Colonic mucosa (tissue), 4 donors: ENCODE measurements at regions not wholly inside any gene's neighbourhood (a gene's known extent, or its start where the extent isn't known, plus 50 kb on each side); places are given as distances from the start of the nearest gene placed in this dataset.

Experiments used
- DNase-seq: peaks from one replicate; pipeline ENCODE4 v3.0.0-alpha.2; 2020
- H3K27ac ChIP-seq: fragments of 200-600 bp; one replicate; pipeline ENCODE4 v1.8.0; 2021
- H3K27me3 ChIP-seq: fragments of 200-600 bp; one replicate; pipeline ENCODE4 v1.8.0; 2021
- H3K36me3 ChIP-seq: fragments of 200-600 bp; one replicate; pipeline ENCODE4 v1.8.0; 2021
- H3K4me1 ChIP-seq: fragments of 200-600 bp; one replicate; pipeline ENCODE4 v1.8.0; 2021; ENCODE audit warnings: mild to moderate bottlenecking
- H3K4me3 ChIP-seq: fragments of 200-600 bp; one replicate; pipeline ENCODE4 v1.8.0; 2021
- H3K9ac ChIP-seq, 2 donors: one replicate each; pipeline ENCODE4 v1.7.0; 2013; ENCODE audit warnings: control low read depth in 2 of 2, low read depth in 2 of 2, low read length in 2 of 2
- H3K9me3 ChIP-seq: fragments of 200-600 bp; one replicate; pipeline ENCODE4 v1.8.0; 2021
- intact Hi-C: fragments of 100-400 bp; cut with DNase I; formaldehyde crosslinking; loops from one replicate; pipeline ENCODE4 v1.14.1; 2022
- TF ChIP-seq, protein P1 (sequence below): fragments of 200-600 bp; IDR thresholded peaks from one replicate; pipeline ENCODE4 v1.8.0; 2022; ENCODE audit warnings: antibody characterized with exemption, mild to moderate bottlenecking
- donor health status: healthy.
- donor health status: DM: no; HTN: no; CAD: no.
- donor health status: DM: no; HTN: no; CAD: no.

DNA sequence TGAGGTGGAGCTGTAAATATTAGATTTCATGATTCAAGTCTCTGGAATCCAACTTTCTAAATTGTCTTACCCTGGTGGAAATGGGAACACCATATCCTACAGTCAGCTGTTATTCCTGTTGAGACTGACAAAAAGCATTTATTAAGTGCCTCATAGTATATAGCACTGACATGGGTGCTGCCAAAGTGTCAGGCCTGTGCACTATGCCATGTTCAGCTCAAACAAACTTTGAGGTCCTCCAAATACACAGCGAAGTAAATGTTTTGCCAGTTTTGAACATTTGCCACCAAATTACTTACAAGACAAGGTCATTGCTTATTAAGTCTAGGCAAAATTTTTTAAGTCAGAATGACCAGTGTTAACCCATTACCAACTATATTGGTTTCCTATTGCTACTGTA, 162.9 kb upstream of the SLC25A13 start:
- Histone ChIP-seq H3K36me3 (no peaks in the 10 kb centered on the region), H3K27ac (no peak overlapping the region), H3K9me3 (no peaks in the 10 kb centered on the region), H3K4me1 (no peaks in the 10 kb centered on the region), H3K9ac (no peak overlapping the region), H3K4me3 (no peak overlapping the region), H3K27me3 (no peaks in the 10 kb centered on the region)
- intact Hi-C loops: no loop called here
- TF ChIP-seq, protein P1, sequence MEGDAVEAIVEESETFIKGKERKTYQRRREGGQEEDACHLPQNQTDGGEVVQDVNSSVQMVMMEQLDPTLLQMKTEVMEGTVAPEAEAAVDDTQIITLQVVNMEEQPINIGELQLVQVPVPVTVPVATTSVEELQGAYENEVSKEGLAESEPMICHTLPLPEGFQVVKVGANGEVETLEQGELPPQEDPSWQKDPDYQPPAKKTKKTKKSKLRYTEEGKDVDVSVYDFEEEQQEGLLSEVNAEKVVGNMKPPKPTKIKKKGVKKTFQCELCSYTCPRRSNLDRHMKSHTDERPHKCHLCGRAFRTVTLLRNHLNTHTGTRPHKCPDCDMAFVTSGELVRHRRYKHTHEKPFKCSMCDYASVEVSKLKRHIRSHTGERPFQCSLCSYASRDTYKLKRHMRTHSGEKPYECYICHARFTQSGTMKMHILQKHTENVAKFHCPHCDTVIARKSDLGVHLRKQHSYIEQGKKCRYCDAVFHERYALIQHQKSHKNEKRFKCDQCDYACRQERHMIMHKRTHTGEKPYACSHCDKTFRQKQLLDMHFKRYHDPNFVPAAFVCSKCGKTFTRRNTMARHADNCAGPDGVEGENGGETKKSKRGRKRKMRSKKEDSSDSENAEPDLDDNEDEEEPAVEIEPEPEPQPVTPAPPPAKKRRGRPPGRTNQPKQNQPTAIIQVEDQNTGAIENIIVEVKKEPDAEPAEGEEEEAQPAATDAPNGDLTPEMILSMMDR: no peak
- DNase-seq: no peak

- Histone ChIP-seq H3K27me3 (no peaks in the 10 kb centered on the region), H3K9me3 (no peaks in the 10 kb centered on the region), H3K4me3 (no peak overlapping the region), H3K4me1 (no peaks in the 10 kb centered on the region), H3K27ac (no peak overlapping the region), H3K36me3 (no peaks in the 10 kb centered on the region), H3K9ac (no peak overlapping the region)
- TF ChIP-seq, protein P1: no peak
- intact Hi-C loops: no loop called here
- DNase-seq: no peak
Measured at GRCh38 chr7:96484091-96484490, 162.2 kb upstream of the SLC25A13 start.

DNA sequence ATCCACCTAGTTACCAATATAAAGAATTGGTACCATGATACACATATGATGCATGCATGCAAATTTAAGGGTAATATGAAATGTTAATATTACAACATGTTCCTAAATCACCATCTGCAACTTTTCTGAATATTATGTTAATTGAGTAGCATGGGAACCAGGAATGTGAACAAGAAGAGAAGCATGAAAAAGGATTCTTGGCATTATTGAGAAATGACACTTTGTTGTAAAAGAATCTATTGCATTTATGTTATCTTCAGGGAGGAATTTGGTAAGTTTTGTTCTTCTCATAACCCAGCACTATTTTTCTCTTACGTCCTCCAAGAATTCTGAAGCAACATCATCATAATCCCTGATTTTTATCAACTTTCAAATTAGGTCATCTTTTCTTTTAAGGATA, 159.9 kb upstream of the SLC25A13 start:
- no peaks in the 10 kb centered on the region for H3K9me3 ChIP-seq
- H3K27ac ChIP-seq: no peak overlapping the region
- H3K4me3 ChIP-seq: no peak overlapping the region
- no peak for DNase-seq
- H3K9ac ChIP-seq: no peak overlapping the region
- H3K36me3 ChIP-seq: no peaks in the 10 kb centered on the region
- TF ChIP-seq, protein P1: no peak
- intact Hi-C loops: no loop called here
- no peaks in the 10 kb centered on the region for H3K27me3 ChIP-seq
- no peaks in the 10 kb centered on the region for H3K4me1 ChIP-seq

- Histone ChIP-seq H3K36me3 (no peaks in the 10 kb centered on the region), H3K9ac (no peak overlapping the region), H3K27ac (no peak overlapping the region), H3K9me3 (no peaks in the 10 kb centered on the region), H3K4me1 (no peaks in the 10 kb centered on the region), H3K4me3 (no peak overlapping the region), H3K27me3 (no peaks in the 10 kb centered on the region)
- DNase-seq: no peak
- intact Hi-C loops: no loop called here
- TF ChIP-seq, protein P1: no peak
Measured at GRCh38 chr7:96479015-96479645, 157.2 kb upstream of the SLC25A13 start.

GRCh38 chr7:96471606-96472005, 149.7 kb upstream of the SLC25A13 start:
- TF ChIP-seq, protein P1: no peak
- intact Hi-C loops: no loop called here
- Histone ChIP-seq H3K27me3 (no peaks in the 10 kb centered on the region), H3K9me3 (no peaks in the 10 kb centered on the region), H3K4me1 (no peaks in the 10 kb centered on the region), H3K9ac (no peak overlapping the region), H3K4me3 (no peak overlapping the region), H3K27ac (no peak overlapping the region), H3K36me3 (no peaks in the 10 kb centered on the region)
- DNase-seq: no peak
